ENCODE measurements at regions not wholly inside any gene's neighbourhood (a gene's known extent, or its start where the extent isn't known, plus 50 kb on each side); places are given as distances from the start of the nearest gene placed in this dataset.

DNA sequence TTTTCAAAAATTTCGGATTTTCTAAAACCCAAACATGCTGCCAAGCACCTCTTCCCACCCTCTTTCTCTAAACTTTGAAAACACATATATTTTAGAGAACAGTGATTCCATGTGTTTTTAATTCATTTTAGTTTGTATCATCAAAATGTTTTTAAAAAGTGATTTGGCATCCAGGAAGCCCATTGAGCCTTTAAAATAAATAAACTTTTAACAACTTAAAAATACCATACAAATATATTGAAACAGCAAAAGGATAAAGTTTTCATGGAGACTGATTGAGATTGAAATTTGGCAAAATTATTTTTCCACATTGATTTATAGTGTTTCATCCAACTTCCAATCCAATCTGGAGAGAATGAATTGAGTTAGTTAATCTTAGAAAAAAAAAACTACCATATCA, 374.7 kb downstream of the CD109 start:
- TF ChIP-seq CTCF (IDR thresholded peaks at IDR 0.05; ENCODE audit: low read length) (no peak), EZH2 (IDR thresholded peaks at IDR 0.05; ENCODE audit: borderline replicate concordance, low read length) (no peak)
